ENCODE measurements at regions not wholly inside any gene's neighbourhood (a gene's known extent, or its start where the extent isn't known, plus 50 kb on each side); places are given as distances from the start of the nearest gene placed in this dataset.
"Not testable (repeated sequence)": the region's sequence is repeated elsewhere in the genome, so short reads cannot be mapped to it uniquely, and the experiment has no call there.

GRCh38 chr1:199449221-199449620 lies 578.3 kb upstream of the NR5A2 start:
- no peak for DNase-seq (ENCODE audit: low spot score)

- no peak for DNase-seq (ENCODE audit: low spot score)
These were observed 577.8 kb upstream of the NR5A2 start for GRCh38 chr1:199449681-199450080.

- DNase-seq (ENCODE audit: low spot score) = no peak
These were observed 574.9 kb upstream of the NR5A2 start for GRCh38 chr1:199452627-199453026.

- no peak for DNase-seq (ENCODE audit: low spot score)
These were observed 573.8 kb upstream of the NR5A2 start for GRCh38 chr1:199453723-199454122.

GRCh38 chr1:199460933-199461332 lies 566.6 kb upstream of the NR5A2 start:
- DNase-seq (ENCODE audit: low spot score) = no peak

GRCh38 chr1:199463521-199464127 lies 563.9 kb upstream of the NR5A2 start:
- DNase-seq (ENCODE audit: low spot score) = peak; percentile 11

- DNase-seq (ENCODE audit: low spot score) = no peak
These were observed 560.5 kb upstream of the NR5A2 start for GRCh38 chr1:199466961-199467360.

- no peak for DNase-seq (ENCODE audit: low spot score)
These were observed 555.5 kb upstream of the NR5A2 start for GRCh38 chr1:199472018-199472417.

- no peak for DNase-seq (ENCODE audit: low spot score)
These were observed 554.5 kb upstream of the NR5A2 start for GRCh38 chr1:199472978-199473377.

GRCh38 chr1:199474738-199475137 lies 552.8 kb upstream of the NR5A2 start:
- DNase-seq (ENCODE audit: low spot score) = no peak

- DNase-seq (ENCODE audit: low spot score) = no peak
These were observed 545.1 kb upstream of the NR5A2 start for GRCh38 chr1:199482426-199482825.

GRCh38 chr1:199489594-199489993 lies 537.9 kb upstream of the NR5A2 start:
- no peak for DNase-seq (ENCODE audit: low spot score)

- no peak for DNase-seq (ENCODE audit: low spot score)
These were observed 536.6 kb upstream of the NR5A2 start for GRCh38 chr1:199490769-199491527.

- no peak for DNase-seq (ENCODE audit: low spot score)
These were observed 532.1 kb upstream of the NR5A2 start for GRCh38 chr1:199495432-199495831.

GRCh38 chr1:199498802-199499201 lies 528.7 kb upstream of the NR5A2 start:
- DNase-seq (ENCODE audit: low spot score) = not testable (repeated sequence)

- DNase-seq (ENCODE audit: low spot score) = no peak
These were observed 519.4 kb upstream of the NR5A2 start for GRCh38 chr1:199508072-199508471.

GRCh38 chr1:199508653-199509052 lies 518.9 kb upstream of the NR5A2 start:
- no peak for DNase-seq (ENCODE audit: low spot score)

GRCh38 chr1:199509456-199509855 lies 518.1 kb upstream of the NR5A2 start:
- no peak for DNase-seq (ENCODE audit: low spot score)

GRCh38 chr1:199510314-199510713 lies 517.2 kb upstream of the NR5A2 start:
- DNase-seq (ENCODE audit: low spot score) = no peak

- DNase-seq (ENCODE audit: low spot score) = no peak
These were observed 515.3 kb upstream of the NR5A2 start for GRCh38 chr1:199512037-199512710.

- no peak for DNase-seq (ENCODE audit: low spot score)
These were observed 512.2 kb upstream of the NR5A2 start for GRCh38 chr1:199515261-199515660.

GRCh38 chr1:199522338-199522737 lies 505.2 kb upstream of the NR5A2 start:
- DNase-seq (ENCODE audit: low spot score) = no peak

GRCh38 chr1:199522936-199523335 lies 504.6 kb upstream of the NR5A2 start:
- no peak for DNase-seq (ENCODE audit: low spot score)

All from HuH-7.5 (cell line).